GM18526 (cell line): ENCODE measurements at regions not wholly inside any gene's neighbourhood (a gene's known extent, or its start where the extent isn't known, plus 50 kb on each side); places are given as distances from the start of the nearest gene placed in this dataset.

Experiments
- POLR2A ChIP-seq: IDR thresholded peaks from 3 replicates; pipeline ENCODE4 v1.6.1; 2011; ENCODE audit not compliant: insufficient read length; ENCODE audit errors: extremely low read depth

- TF ChIP-seq POLR2A: no peak
Measured at GRCh38 chr6:25042036-25042521, 106.3 kb upstream of the RIPOR2 start.

GRCh38 chr6:25042536-25042935 is 106.8 kb upstream of the RIPOR2 start:
- TF ChIP-seq POLR2A: no peak

DNA sequence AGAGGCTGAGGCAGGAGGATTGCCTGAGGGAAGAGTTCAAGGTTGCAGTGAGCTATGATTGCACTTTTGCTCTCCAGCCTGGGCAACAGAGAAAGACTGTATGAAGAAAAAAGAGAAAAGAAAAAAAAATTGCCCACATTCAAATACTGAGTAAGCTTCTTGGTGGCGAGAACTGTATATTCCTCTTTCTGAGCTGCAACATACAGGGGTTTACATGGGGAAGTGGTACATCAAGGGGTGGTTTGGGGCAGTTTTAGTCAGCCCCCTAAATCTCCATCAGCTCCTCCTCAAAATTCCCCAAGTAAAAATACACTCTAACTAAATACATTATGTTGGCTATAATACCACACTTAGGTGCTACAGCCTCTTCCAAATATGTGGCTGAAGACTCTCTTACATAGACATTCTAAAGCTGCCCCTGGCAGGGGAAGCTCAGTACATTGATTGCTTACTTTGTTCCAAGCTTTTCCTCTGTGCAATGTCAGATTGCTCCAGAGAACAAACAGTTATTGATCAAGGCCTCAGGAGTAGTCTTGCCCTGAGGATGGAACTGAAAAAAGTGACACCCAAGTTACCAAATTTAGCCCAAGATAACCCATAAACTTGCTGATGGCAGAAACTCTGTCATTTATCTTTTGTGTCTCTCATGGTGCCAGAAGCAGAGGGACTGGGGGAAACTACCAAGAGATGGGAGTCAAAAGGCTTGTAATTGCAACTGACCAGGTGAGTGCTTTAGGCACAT is 107.4 kb upstream of the RIPOR2 start:
- TF ChIP-seq POLR2A: no peak

GRCh38 chr6:25043892-25044291 is 108.1 kb upstream of the RIPOR2 start:
- no peak for TF ChIP-seq POLR2A

GRCh38 chr6:25046942-25047341 is 111.2 kb upstream of the RIPOR2 start:
- TF ChIP-seq POLR2A: no peak

GRCh38 chr6:25050356-25050755 is 114.6 kb upstream of the RIPOR2 start:
- no peak for TF ChIP-seq POLR2A

DNA sequence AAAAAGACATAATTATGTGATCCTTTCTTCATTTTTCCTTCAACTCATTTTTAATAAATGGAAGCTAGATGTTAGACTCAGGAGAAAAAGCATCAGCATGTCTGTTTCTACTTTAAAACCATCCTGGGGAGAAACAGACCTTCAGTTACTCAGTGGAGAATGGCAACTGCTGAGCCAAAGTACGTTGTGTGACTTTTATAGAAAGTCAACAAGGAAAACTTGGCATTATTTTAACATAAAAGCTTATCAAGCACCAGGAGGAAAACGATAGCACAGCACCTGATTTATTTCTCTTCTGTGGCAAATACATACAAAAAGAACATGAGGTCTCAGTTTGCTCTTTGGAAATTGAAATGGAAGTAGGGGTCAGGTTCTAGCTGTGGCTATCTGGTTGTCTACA is 115.3 kb upstream of the RIPOR2 start:
- no peak for TF ChIP-seq POLR2A

DNA sequence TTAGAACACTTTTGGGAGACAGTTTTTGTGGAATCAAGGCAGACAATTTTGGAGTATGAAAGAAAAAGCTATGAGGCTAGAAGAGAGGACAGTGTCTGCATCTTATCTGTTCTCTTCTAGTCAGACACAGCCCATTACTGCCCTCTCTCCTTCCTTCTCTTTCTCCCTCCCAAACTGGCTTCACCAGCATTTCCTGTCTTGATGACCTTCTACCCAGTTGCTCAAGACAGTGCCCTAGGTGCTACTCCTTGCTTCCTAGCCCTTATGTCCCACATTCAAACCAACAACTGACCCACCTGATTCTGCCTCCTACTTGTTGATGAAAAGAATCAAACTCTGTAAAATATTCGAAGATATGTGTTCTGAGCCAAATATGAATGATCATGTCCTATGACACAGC is 116.4 kb upstream of the RIPOR2 start:
- TF ChIP-seq POLR2A: no peak

DNA sequence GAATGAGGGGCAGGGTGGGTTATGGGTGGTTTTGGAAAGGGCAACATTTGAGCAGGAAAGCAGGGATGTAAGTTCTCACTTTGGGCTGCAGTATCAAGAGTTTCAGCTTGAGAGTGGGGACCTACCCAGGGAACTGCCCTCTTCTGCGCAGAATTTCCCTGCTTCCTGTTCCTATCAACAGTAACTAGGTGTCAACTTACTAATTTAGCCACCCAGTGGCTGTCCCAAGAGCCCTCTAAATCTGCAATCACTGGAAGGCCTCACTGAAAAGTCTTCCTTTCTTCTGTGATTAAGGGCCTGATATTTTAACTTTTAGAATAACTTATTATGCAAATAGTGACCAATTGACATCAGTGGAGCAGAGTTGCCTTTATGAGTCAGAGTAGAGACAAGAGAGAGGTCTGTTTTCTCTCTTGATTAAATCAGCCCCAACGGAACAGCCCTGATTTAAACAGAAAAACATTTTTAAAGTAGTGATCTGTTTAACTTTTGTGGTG is 118.2 kb upstream of the RIPOR2 start:
- no peak for TF ChIP-seq POLR2A

- no peak for TF ChIP-seq POLR2A
Measured at GRCh38 chr6:25054469-25054868, 118.7 kb upstream of the RIPOR2 start.

GRCh38 chr6:25056130-25056529 is 120.4 kb upstream of the RIPOR2 start:
- TF ChIP-seq POLR2A: no peak

DNA sequence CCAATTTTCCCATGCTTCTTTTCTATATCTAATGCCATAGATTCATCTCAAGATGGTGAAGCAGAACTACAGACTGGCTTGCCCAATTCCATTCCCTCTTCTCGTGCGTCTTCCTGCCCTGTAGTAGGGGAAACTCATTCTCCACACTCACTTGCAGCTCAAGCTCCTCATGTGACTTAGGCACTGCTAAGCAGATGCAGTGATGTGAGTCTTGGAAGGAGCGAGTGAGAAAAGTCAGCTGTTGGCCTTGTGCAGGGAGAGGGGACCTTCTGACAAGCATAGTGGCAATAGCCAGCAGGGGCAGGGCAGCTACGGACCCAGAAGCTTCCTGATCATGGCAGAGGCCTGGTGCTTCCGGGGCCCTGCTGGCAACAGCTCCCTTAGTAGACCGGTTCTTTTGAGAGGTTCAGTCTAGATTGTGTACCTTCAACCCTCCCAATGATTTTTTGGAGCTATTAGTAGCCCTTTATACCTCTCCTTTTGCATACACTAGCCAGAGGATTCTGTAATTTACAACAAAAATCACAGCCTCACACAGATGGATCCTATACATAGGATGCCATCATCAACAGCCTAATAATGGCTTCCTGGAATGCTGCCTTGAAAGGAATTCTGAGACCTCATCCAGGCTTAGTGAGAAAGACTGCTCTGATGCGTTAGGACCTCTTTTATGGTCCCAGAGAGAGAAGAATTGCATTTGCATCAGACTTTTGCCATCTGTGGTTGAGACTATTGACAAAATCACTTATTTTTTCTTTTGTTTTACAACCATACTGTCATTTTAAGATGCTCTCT is 121.5 kb upstream of the RIPOR2 start:
- TF ChIP-seq POLR2A: no peak

- no peak for TF ChIP-seq POLR2A
Measured at GRCh38 chr6:25058441-25058840, 122.7 kb upstream of the RIPOR2 start.

DNA sequence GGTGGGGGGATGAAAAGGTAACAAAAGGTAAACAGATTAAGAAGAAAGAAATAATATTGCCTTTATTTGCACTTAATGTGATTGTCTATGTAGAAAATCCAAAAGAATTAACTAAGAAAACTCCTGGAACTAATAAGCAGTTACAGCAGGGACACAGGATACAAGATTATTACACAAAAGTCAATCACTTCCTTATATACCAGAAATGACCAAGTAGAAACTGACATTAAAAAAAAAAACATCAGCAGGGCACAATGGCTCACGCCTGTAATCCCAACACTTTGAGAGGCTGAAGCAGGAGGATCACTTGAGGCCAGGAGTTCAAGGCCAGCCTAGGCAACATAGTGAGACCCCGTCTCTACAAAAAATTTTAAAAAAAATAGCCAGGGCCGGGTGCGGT is 123.2 kb upstream of the RIPOR2 start:
- TF ChIP-seq POLR2A: no peak

- no peak for TF ChIP-seq POLR2A
Measured at GRCh38 chr6:25060522-25060921, 124.8 kb upstream of the RIPOR2 start.

- TF ChIP-seq POLR2A: no peak
Measured at GRCh38 chr6:25061289-25061936, 125.7 kb upstream of the RIPOR2 start.
